Ishikawa (cell line): ENCODE measurements at regions not wholly inside any gene's neighbourhood (a gene's known extent, or its start where the extent isn't known, plus 50 kb on each side); places are given as distances from the start of the nearest gene placed in this dataset.

Source experiments
- CEBPB ChIP-seq: IDR thresholded peaks from 2 replicates; pipeline ENCODE4 v1.6.1; 2012
- CREB1 ChIP-seq: IDR thresholded peaks from 2 replicates; pipeline ENCODE4 v1.6.1; 2012; ENCODE audit warnings: low read depth
- EGR1 ChIP-seq: IDR thresholded peaks from 2 replicates; pipeline ENCODE4 v1.6.1; 2012
- EP300 ChIP-seq: IDR thresholded peaks from 2 replicates; pipeline ENCODE4 v1.6.1; 2012; ENCODE audit warnings: borderline replicate concordance
- FOXM1 ChIP-seq: IDR thresholded peaks from 2 replicates; pipeline ENCODE4 v1.6.1; 2012; ENCODE audit warnings: low read depth, borderline replicate concordance
- MAX ChIP-seq: IDR thresholded peaks from 2 replicates; pipeline ENCODE4 v1.6.1; 2012
- NFIC ChIP-seq: IDR thresholded peaks from 2 replicates; pipeline ENCODE4 v1.6.1; 2012
- RAD21 ChIP-seq: IDR thresholded peaks from 2 replicates; pipeline ENCODE4 v1.6.1; 2012; ENCODE audit warnings: low read depth
- REST ChIP-seq: IDR thresholded peaks from 2 replicates; pipeline ENCODE4 v1.6.1; 2012; ENCODE audit warnings: low read depth, mild to moderate bottlenecking
- TAF1 ChIP-seq: IDR thresholded peaks from 2 replicates; pipeline ENCODE4 v1.6.1; 2012; ENCODE audit warnings: low read depth, mild to moderate bottlenecking
- TCF12 ChIP-seq: IDR thresholded peaks from 2 replicates; pipeline ENCODE4 v1.6.1; 2012; ENCODE audit warnings: low read depth
- TEAD4 ChIP-seq: IDR thresholded peaks from 2 replicates; pipeline ENCODE4 v1.6.1; 2012
- USF1 ChIP-seq: IDR thresholded peaks from 2 replicates; pipeline ENCODE4 v1.6.1; 2012
- YY1 ChIP-seq: IDR thresholded peaks from 2 replicates; pipeline ENCODE4 v1.6.1; 2012; ENCODE audit warnings: low read depth
- ZBTB7A ChIP-seq: IDR thresholded peaks from 2 replicates; pipeline ENCODE4 v1.6.1; 2012; ENCODE audit warnings: low read depth

GRCh38 chr13:39955560-39955959 lies 300.1 kb downstream of the COG6 start:
- TF ChIP-seq CEBPB, result no peak
- TF ChIP-seq USF1, result no peak
- no peak for TF ChIP-seq EGR1
- TF ChIP-seq RAD21, result no peak
- TF ChIP-seq ZBTB7A, result no peak
- no peak for TF ChIP-seq REST
- no peak for TF ChIP-seq FOXM1
- TF ChIP-seq EP300, result no peak

GRCh38 chr13:39956036-39956435 lies 300.6 kb downstream of the COG6 start:
- TF ChIP-seq EP300 (no peak), CREB1 (no peak), NFIC (no peak), USF1 (no peak), YY1 (no peak), ZBTB7A (no peak), REST (no peak), TEAD4 (no peak), CEBPB (no peak), MAX (no peak), FOXM1 (no peak), TAF1 (no peak), EGR1 (no peak), TCF12 (no peak), RAD21 (no peak)

GRCh38 chr13:39957868-39958677 lies 302.6 kb downstream of the COG6 start:
- TF ChIP-seq USF1 (no peak), NFIC (no peak), YY1 (no peak), TAF1 (no peak), MAX (no peak), EP300 (no peak), EGR1 (no peak), ZBTB7A (no peak), CREB1 (no peak), REST (no peak), TCF12 (no peak), TEAD4 (no peak), CEBPB (no peak)

GRCh38 chr13:39959497-39960144 lies 304.2 kb downstream of the COG6 start:
- TF ChIP-seq YY1 (no peak), EP300 (no peak), FOXM1 (no peak), RAD21 (no peak), EGR1 (no peak), MAX (no peak), TAF1 (no peak)
